Chondrocyte (in vitro differentiated cells): ENCODE measurements at regions not wholly inside any gene's neighbourhood (a gene's known extent, or its start where the extent isn't known, plus 50 kb on each side); places are given as distances from the start of the nearest gene placed in this dataset.

Experiments
- DNase-seq: peaks from one replicate; pipeline ENCODE4 v3.0.0; 2021; ENCODE audit warnings: mixed read lengths, low spot score
- H3K27ac Mint-ChIP-seq: one replicate; pipeline ENCODE4 v1.8.0; 2021; ENCODE audit warnings: mild to moderate bottlenecking, moderate library complexity, mixed read lengths; ENCODE audit not compliant: unreplicated experiment
- H3K27me3 Mint-ChIP-seq: 2 replicates; pipeline ENCODE4 v1.8.0; 2021; ENCODE audit warnings: low read depth, mixed read lengths
- H3K36me3 Mint-ChIP-seq: 2 replicates; pipeline ENCODE4 v1.8.0; 2021; ENCODE audit warnings: low read depth, mixed read lengths
- H3K4me1 Mint-ChIP-seq: 2 replicates; pipeline ENCODE4 v1.8.0; 2021; ENCODE audit warnings: low read depth, mild to moderate bottlenecking, mixed read lengths
- H3K4me3 Mint-ChIP-seq: one replicate; pipeline ENCODE4 v1.8.0; 2021; ENCODE audit warnings: mild to moderate bottlenecking, moderate library complexity, mixed read lengths; ENCODE audit not compliant: unreplicated experiment
- H3K9me3 Mint-ChIP-seq: 2 replicates; pipeline ENCODE4 v1.8.0; 2021; ENCODE audit warnings: low read depth, mixed read lengths
- CTCF ChIP-seq: fragments of 200-600 bp; sonication (generic); IDR thresholded peaks from 2 replicates; pipeline ENCODE4 v1.5.0; 2021; ENCODE audit warnings: antibody characterized with exemption, mild to moderate bottlenecking, moderate library complexity

GRCh38 chr14:40229676-40230075 is 797.4 kb upstream of the FBXO33 start:
- H3K27ac Mint-ChIP-seq: no peak overlapping the region
- H3K9me3 Mint-ChIP-seq: peaks cover 5% of the 10 kb centered on the region
- H3K4me3 Mint-ChIP-seq: no peak overlapping the region
- H3K36me3 Mint-ChIP-seq: no peaks in the 10 kb centered on the region
- no peaks in the 10 kb centered on the region for H3K27me3 Mint-ChIP-seq
- H3K4me1 Mint-ChIP-seq: no peaks in the 10 kb centered on the region
- TF ChIP-seq CTCF: no peak
- DNase-seq: no peak

DNA sequence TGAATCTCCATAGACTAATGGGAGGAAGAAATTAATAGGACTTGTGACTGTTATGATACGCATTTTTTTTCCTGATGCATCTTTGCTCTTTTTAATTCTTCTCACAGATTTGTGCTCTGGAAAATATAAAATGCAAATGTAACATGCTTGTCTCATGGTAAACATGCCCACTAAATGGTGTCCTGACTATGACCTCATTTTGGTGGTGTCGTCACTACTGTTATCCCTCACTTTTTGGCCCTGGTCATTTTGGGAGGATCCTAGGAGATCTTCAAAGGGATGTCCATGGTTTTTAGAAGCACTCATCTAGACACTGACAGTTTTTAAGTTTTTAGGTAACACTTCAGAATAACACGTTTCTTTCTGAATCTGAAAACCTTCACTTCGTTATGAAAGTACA is 790.8 kb upstream of the FBXO33 start:
- peaks cover 4% of the 10 kb centered on the region for H3K9me3 Mint-ChIP-seq
- H3K4me3 Mint-ChIP-seq: no peak overlapping the region
- no peaks in the 10 kb centered on the region for H3K4me1 Mint-ChIP-seq
- no peaks in the 10 kb centered on the region for H3K36me3 Mint-ChIP-seq
- DNase-seq: no peak
- no peak for TF ChIP-seq CTCF
- no peak overlapping the region for H3K27ac Mint-ChIP-seq
- H3K27me3 Mint-ChIP-seq: no peaks in the 10 kb centered on the region

DNA sequence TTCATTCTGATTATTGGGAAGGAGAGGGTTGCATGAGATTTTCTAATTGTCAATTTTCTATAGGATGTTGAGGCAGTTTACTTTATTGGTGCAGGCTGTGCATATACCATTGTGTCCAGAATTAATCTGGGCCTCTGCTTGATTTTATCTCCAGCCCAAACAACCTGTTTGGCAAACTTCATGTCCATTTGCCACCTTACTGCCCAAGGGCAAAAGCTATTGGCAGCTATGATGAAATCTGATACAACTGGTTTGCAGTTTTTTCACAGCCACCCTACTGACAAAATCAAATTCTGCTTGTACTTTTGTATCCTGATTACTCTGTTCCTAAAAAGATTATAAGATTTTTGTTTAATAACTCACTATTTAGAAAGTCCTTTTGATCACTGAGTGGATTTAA is 789.2 kb upstream of the FBXO33 start:
- Mint-ChIP-seq H3K27me3 (no peaks in the 10 kb centered on the region), H3K4me3 (no peak overlapping the region), H3K27ac (no peak overlapping the region), H3K4me1 (no peaks in the 10 kb centered on the region), H3K9me3 (peaks cover 4% of the 10 kb centered on the region), H3K36me3 (no peaks in the 10 kb centered on the region)
- no peak for DNase-seq
- TF ChIP-seq CTCF: no peak

- TF ChIP-seq CTCF: no peak
- H3K4me1 Mint-ChIP-seq: no peaks in the 10 kb centered on the region
- H3K27me3 Mint-ChIP-seq: no peaks in the 10 kb centered on the region
- H3K36me3 Mint-ChIP-seq: no peaks in the 10 kb centered on the region
- H3K27ac Mint-ChIP-seq: no peak overlapping the region
- no peak overlapping the region for H3K4me3 Mint-ChIP-seq
- no peak for DNase-seq
- peaks cover 4% of the 10 kb centered on the region for H3K9me3 Mint-ChIP-seq
Observed at GRCh38 chr14:40219032-40219431, 786.8 kb upstream of the FBXO33 start.

- H3K27me3 Mint-ChIP-seq: no peaks in the 10 kb centered on the region
- H3K36me3 Mint-ChIP-seq: no peaks in the 10 kb centered on the region
- H3K4me1 Mint-ChIP-seq: no peaks in the 10 kb centered on the region
- no peak for TF ChIP-seq CTCF
- no peak overlapping the region for H3K4me3 Mint-ChIP-seq
- no peak overlapping the region for H3K27ac Mint-ChIP-seq
- no peak for DNase-seq
- H3K9me3 Mint-ChIP-seq: peaks cover 4% of the 10 kb centered on the region
Observed at GRCh38 chr14:40218282-40218941, 786.2 kb upstream of the FBXO33 start.
